ENCODE measurements at regions not wholly inside any gene's neighbourhood (a gene's known extent, or its start where the extent isn't known, plus 50 kb on each side); places are given as distances from the start of the nearest gene placed in this dataset.

DNA sequence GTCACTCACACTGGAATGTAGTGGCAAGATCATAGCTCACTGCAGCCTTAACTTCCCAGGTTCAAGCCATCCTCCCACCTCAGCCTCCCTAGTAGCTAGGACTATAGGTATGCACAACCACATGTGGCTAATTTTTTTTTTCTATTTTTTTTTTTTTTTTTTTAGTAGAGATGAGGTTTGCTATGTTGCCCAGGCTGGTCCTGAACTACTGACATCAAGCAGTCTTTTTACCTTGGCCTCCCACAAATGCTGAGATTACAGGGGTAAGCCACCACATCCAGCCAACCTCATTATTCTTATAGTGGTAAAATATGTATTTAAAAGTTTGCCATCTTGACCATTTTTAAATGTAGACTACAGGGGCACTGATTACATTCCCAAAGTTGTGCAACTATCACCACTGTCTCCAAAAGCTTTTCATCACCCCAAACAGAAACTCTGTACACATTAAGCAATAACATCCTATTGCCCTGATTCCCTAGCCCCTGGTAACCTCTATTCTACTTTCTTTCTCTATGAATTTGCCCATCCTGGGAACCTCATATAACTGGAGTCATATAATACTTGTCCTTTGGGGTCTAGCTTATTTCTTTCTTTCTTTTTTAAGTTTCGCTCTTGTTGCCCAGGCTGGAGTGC, 268.0 kb upstream of the JARID2 start:
- DNase-seq (ENCODE audit: low read depth in 2 of 2), result peak in 1 of 2 donors; percentile 49
- H3K4me3 ChIP-seq (replicated peaks in 1 of 2; ENCODE audit: low read depth in 2 of 2, low read length in 2 of 2), result no peak overlapping the region
- TF ChIP-seq, protein P1, sequence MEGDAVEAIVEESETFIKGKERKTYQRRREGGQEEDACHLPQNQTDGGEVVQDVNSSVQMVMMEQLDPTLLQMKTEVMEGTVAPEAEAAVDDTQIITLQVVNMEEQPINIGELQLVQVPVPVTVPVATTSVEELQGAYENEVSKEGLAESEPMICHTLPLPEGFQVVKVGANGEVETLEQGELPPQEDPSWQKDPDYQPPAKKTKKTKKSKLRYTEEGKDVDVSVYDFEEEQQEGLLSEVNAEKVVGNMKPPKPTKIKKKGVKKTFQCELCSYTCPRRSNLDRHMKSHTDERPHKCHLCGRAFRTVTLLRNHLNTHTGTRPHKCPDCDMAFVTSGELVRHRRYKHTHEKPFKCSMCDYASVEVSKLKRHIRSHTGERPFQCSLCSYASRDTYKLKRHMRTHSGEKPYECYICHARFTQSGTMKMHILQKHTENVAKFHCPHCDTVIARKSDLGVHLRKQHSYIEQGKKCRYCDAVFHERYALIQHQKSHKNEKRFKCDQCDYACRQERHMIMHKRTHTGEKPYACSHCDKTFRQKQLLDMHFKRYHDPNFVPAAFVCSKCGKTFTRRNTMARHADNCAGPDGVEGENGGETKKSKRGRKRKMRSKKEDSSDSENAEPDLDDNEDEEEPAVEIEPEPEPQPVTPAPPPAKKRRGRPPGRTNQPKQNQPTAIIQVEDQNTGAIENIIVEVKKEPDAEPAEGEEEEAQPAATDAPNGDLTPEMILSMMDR (IDR thresholded peaks at IDR 0.05; ENCODE audit: low read depth, low read length), result no peak

DNA sequence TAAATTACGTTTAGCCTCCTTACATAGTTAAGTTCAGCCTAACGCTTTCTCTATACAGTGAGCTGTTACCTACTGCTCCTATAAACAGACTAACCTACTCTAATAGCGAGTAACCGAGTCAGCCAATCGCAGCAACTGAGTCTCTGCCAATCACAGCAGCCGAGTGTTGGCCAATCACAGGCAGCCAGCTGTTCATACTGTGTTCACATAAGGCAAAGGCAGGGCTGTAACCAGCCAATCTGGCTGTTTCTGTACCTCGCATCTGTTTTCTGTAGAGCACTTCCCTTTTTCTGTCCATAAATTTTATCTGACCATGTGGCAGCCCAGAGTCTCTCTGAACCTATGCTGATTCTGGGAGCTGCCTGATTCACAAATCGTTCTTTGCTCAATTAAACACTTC, 263.9 kb upstream of the JARID2 start:
- TF ChIP-seq, protein P1 (IDR thresholded peaks at IDR 0.05; ENCODE audit: low read depth, low read length), result no peak

DNA sequence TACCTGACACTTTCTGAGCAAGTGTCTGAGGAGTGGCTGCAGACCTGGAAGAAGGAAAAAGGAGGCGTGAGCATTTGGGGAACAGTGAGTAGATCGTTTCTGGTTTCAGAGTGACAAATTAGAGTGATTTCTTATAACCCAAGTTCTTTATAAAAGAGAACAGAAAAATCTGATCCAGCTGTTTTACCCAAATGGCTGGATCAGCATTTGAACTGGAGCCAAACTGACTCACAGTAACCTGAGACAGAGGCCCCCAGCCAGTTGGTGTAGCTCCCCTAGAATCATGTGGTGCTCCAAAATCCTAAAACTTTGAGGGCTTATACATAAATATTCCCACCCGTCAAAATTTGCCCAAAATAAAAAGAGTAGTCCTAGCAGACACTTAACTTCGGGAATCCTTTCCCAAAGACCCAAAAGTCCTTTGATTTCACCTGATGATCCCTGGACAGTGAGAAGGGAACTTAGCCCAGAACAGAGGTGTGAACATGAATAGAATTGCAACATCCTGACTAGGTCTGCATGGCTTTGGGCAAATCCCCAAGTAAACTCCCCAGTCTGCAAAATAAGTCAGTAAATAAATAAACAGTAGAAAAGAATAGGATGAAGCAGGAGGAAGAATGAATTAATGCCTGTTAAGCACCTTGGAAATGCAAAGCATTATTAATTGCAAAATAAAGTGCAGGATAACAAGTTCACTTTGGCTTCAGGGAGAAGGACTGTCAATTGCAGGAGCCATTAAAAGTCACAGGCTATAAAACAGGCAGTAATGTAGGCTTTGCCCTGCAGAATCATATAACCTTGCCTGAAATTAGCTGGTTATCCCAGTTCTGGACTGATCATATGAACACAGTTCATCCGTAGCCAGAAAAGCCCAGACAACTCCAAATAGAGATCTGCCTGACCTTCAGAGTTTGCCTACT, 262.0 kb upstream of the JARID2 start:
- H3K4me3 ChIP-seq (replicated peaks in 1 of 2; ENCODE audit: low read depth in 2 of 2, low read length in 2 of 2), result no peak overlapping the region
- peak in 1 of 2 donors; percentile 22 for DNase-seq (ENCODE audit: low read depth in 2 of 2)
- TF ChIP-seq, protein P1 (IDR thresholded peaks at IDR 0.05; ENCODE audit: low read depth, low read length), result no peak

More for the DNA sequence above, 263.9 kb upstream of the JARID2 start:
- DNase-seq (ENCODE audit: low read depth in 2 of 2), result no peak
- no peak overlapping the region for H3K4me3 ChIP-seq (replicated peaks in 1 of 2; ENCODE audit: low read depth in 2 of 2, low read length in 2 of 2)

DNA sequence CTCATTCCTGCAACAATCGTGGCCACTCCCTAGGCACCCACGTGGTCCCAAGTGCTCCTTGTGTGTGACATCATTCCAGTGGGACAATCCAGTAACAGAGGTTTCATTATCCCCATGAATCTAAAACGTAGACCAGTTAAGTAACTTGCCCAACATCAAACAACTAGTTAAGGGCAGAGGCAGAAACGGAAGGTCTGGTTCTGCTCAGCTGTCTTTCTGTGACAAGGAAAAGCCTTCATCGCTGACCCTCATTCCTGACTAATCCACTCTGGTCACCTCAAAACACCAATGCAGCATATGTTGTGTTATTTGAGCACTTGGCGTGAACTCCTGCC, 261.4 kb upstream of the JARID2 start:
- DNase-seq (ENCODE audit: low read depth in 2 of 2), result peak; percentile 54 to 62
- TF ChIP-seq, protein P1 (IDR thresholded peaks at IDR 0.05; ENCODE audit: low read depth, low read length), result no peak

DNA sequence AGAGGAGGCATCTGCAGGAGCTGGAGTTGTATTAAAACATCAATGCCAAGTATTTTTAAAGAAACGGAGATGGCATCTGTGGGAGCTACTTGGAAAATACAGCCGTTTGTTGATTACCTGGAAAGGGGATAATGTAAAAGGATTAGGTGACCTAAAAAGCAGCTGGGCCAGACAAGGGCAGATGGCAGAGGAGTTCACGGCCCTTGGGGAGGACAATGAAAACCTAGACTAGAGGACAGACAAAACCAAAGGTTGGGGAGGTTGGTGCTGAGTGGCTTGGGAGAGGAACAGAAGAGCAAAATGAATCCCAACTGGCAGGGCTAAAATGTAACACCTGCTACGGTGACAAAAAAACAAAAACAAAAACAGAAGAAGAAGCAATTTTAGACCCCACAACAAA, 260.5 kb upstream of the JARID2 start:
- H3K4me3 ChIP-seq (replicated peaks in 1 of 2; ENCODE audit: low read depth in 2 of 2, low read length in 2 of 2), result no peak overlapping the region
- DNase-seq (ENCODE audit: low read depth in 2 of 2), result no peak
- TF ChIP-seq, protein P1 (IDR thresholded peaks at IDR 0.05; ENCODE audit: low read depth, low read length), result no peak

More for the DNA sequence above, 261.4 kb upstream of the JARID2 start:
- no peak overlapping the region for H3K4me3 ChIP-seq (replicated peaks in 1 of 2; ENCODE audit: low read depth in 2 of 2, low read length in 2 of 2)

DNA sequence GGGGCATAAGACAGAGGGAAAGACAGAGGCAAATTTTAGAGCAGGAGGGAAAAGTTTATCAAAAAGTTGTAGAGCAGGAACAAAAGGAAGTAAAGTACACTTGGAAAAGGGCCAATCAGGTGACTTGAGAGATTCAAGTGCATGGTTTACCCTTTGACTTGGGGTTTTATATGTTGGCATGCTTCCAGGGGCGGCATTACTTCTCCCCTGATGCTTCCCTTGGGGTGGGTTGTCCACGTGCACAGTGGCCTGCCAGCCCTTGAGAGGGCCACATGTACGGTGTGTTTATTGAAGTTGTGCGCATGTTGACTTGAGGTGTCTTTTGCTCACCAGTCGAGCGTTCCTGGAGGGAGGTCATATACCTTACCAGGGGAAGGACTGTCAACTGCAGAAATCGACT, 259.5 kb upstream of the JARID2 start:
- no peak for DNase-seq (ENCODE audit: low read depth in 2 of 2)
- TF ChIP-seq, protein P1 (IDR thresholded peaks at IDR 0.05; ENCODE audit: low read depth, low read length), result no peak
- no peak overlapping the region for H3K4me3 ChIP-seq (replicated peaks in 1 of 2; ENCODE audit: low read depth in 2 of 2, low read length in 2 of 2)
